Upper lobe of left lung (tissue), 6 donors: ENCODE measurements at regions not wholly inside any gene's neighbourhood (a gene's known extent, or its start where the extent isn't known, plus 50 kb on each side); places are given as distances from the start of the nearest gene placed in this dataset.

Source experiments
- ATAC-seq, 2 donors: fragments of 200-7000 bp; cut with Tn5 transposase; one replicate each; pipeline ENCODE4 v1.9.1; 2022; ENCODE audit warnings: mild to moderate bottlenecking in 2 of 2, moderate library complexity in 2 of 2; ENCODE audit not compliant: low FRiP score in 2 of 2
- DNase-seq, 2 donors: peaks; one replicate each; pipeline ENCODE4 v3.0.0-alpha.2; 2019 to 2020
- H3K27ac ChIP-seq, 4 donors: fragments of 200-600 bp; sonication (generic); one replicate each; pipeline ENCODE4 v1.5.1; 2016 to 2019
- H3K27me3 ChIP-seq, 4 donors: fragments of 200-600 bp; sonication (generic); one replicate each; pipeline ENCODE4 v1.5.1; 2017 to 2019
- H3K36me3 ChIP-seq, 4 donors: fragments of 200-600 bp; sonication (generic); one replicate each; pipeline ENCODE4 v1.5.1; 2016 to 2019
- H3K4me1 ChIP-seq, 4 donors: fragments of 200-600 bp; sonication (generic); one replicate each; pipeline ENCODE4 v1.5.1; 2018 to 2019
- H3K4me3 ChIP-seq, 4 donors: fragments of 200-600 bp; sonication (generic); one replicate each; pipeline ENCODE4 v1.5.1; 2017 to 2019; ENCODE audit warnings: mild to moderate bottlenecking in 2 of 4, moderate library complexity in 1 of 4
- H3K9me3 ChIP-seq, 4 donors: fragments of 200-600 bp; sonication (generic); one replicate each; pipeline ENCODE4 v1.5.1; 2018 to 2019
- EP300 ChIP-seq, 4 donors: sonication (generic); formaldehyde crosslinking; IDR thresholded peaks; one replicate each; pipeline ENCODE4 v1.5.1; 2017; ENCODE audit warnings: antibody characterized with exemption in 4 of 4, control low read depth in 2 of 4
- POLR2A ChIP-seq, 4 donors: fragments of 450-650 bp; IDR thresholded peaks; one replicate each; pipeline ENCODE4 v1.5.1; 2016 to 2017; ENCODE audit warnings: antibody characterized with exemption in 4 of 4, mild to moderate bottlenecking in 2 of 4
- POLR2AphosphoS5 ChIP-seq, 2 donors: sonication (generic); formaldehyde crosslinking; IDR thresholded peaks; one replicate each; pipeline ENCODE4 v1.5.1; 2017; ENCODE audit warnings: antibody characterized with exemption in 2 of 2
- WGBS, 2 donors: methylation state at CpG; one replicate each; pipeline ENCODE4 v1.1.5; 2017 to 2018; 5-methylcytosine and 5-hydroxymethylcytosine counted together
- TF ChIP-seq, protein P1 (sequence below), 6 experiments: fragments of 450-650 bp in 4 of 6; fragments of 200-600 bp in 2 of 6; sonication (generic) in 2 of 6; IDR thresholded peaks; one replicate each; pipeline ENCODE4 v1.5.1; 2016 to 2019; ENCODE audit warnings: antibody characterized with exemption in 6 of 6
- donor health status: DM: no; HTN: no; CAD: no; lungs with moderate emphysema.
- donor health status: DM: no; HTN: yes; CAD: no; lungs with severe emphysema.

DNA sequence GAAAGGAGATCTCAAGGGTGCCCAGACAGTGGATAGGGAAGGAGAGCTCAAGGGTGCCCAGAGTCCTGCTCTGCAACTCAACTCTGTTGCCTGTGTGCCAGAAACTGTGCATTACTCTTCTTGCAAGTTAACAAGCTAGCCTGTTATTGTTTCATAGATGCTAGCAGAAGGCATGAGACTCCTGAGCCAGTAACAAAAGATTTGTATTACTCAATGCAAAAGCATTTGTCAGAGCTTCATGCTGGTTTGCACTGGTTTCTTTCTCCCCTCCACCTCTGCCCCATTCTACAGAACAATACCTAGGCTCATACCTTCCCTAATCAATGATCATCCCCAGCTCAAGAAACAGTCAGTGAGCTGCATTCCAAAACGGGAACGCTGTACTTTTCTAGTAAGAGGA is 124.5 kb upstream of the NEIL3 start:
- WGBS, 2 donors = 70 to 74% methylated on average over 2 of the region's 2 CpGs
- ATAC-seq = no peak

DNA sequence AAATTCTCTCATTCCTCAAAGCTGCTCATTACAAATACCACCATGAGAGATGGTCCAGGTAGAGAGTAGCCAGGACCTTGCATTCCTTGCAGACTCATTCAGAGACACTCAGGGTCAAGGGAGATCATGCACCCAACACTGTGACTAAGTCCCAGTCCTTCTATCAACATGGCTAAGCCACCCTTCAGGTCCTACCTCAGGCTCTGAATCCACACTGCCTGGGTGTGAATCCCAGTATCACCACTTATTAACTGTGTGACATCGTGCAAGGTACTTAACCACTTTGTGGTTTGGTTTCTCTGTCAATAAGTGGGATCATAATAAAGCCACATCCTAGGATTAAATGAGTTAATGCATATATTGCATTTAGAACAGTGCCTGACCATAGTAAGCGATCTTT is 124.1 kb upstream of the NEIL3 start:
- Histone ChIP-seq H3K27ac (no peak overlapping the region), H3K4me1 (peaks cover 0 to 5% (median 0%) of the 10 kb centered on the region in 4 donors), H3K4me3 (no peak overlapping the region), H3K36me3 (no peaks in the 10 kb centered on the region), H3K27me3 (no peaks in the 10 kb centered on the region), H3K9me3 (no peaks in the 10 kb centered on the region)
- ATAC-seq = no peak
- TF ChIP-seq POLR2A (IDR thresholded peaks at IDR 0.05) (no peak), EP300 (IDR thresholded peaks at IDR 0.05) (no peak), POLR2AphosphoS5 (IDR thresholded peaks at IDR 0.05) (no peak)
- TF ChIP-seq, protein P1, sequence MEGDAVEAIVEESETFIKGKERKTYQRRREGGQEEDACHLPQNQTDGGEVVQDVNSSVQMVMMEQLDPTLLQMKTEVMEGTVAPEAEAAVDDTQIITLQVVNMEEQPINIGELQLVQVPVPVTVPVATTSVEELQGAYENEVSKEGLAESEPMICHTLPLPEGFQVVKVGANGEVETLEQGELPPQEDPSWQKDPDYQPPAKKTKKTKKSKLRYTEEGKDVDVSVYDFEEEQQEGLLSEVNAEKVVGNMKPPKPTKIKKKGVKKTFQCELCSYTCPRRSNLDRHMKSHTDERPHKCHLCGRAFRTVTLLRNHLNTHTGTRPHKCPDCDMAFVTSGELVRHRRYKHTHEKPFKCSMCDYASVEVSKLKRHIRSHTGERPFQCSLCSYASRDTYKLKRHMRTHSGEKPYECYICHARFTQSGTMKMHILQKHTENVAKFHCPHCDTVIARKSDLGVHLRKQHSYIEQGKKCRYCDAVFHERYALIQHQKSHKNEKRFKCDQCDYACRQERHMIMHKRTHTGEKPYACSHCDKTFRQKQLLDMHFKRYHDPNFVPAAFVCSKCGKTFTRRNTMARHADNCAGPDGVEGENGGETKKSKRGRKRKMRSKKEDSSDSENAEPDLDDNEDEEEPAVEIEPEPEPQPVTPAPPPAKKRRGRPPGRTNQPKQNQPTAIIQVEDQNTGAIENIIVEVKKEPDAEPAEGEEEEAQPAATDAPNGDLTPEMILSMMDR (IDR thresholded peaks at IDR 0.05) = no peak
- WGBS, 2 donors = 73 to 81% methylated on average over 2 of the region's 2 CpGs
- no peak for DNase-seq

More for the DNA sequence above, 124.5 kb upstream of the NEIL3 start:
- TF ChIP-seq POLR2AphosphoS5 (IDR thresholded peaks at IDR 0.05) (no peak), EP300 (IDR thresholded peaks at IDR 0.05) (no peak), POLR2A (IDR thresholded peaks at IDR 0.05) (no peak)
- TF ChIP-seq, protein P1 (IDR thresholded peaks at IDR 0.05) = no peak
- DNase-seq = no peak
- Histone ChIP-seq H3K4me3 (no peak overlapping the region), H3K36me3 (no peaks in the 10 kb centered on the region), H3K27me3 (no peaks in the 10 kb centered on the region), H3K4me1 (peaks cover 0 to 5% (median 0%) of the 10 kb centered on the region in 4 donors), H3K9me3 (no peaks in the 10 kb centered on the region), H3K27ac (no peak overlapping the region)

DNA sequence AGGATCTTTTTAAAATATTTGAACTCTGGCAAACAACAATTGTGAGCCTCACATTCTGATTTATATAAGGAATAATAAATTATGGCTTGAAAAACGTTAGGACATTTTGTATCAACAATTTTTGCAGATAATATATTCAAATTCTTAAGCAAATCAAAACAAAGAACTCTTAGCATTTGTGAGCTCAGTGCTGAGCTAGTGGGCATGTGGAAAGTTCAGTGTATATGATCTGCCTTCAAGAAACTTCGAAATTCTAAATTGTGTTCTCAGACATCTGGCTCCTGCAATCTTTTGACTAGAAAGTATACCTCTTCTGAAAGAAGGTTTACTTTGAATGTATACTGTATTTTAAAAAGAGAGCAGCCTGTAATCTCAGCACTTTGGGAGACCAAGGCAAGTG is 122.3 kb upstream of the NEIL3 start:
- WGBS, 2 donors = 56 to 61% methylated on average over 2 of the region's 2 CpGs
- DNase-seq = no peak
- Histone ChIP-seq H3K27ac (no peak overlapping the region), H3K4me3 (no peak overlapping the region), H3K4me1 (peaks cover 0 to 1% (median 0%) of the 10 kb centered on the region in 4 donors), H3K9me3 (no peaks in the 10 kb centered on the region), H3K36me3 (no peaks in the 10 kb centered on the region), H3K27me3 (no peaks in the 10 kb centered on the region)
- no peak for ATAC-seq
- TF ChIP-seq, protein P1 (IDR thresholded peaks at IDR 0.05) = no peak
- TF ChIP-seq EP300 (IDR thresholded peaks at IDR 0.05) (no peak), POLR2AphosphoS5 (IDR thresholded peaks at IDR 0.05) (no peak), POLR2A (IDR thresholded peaks at IDR 0.05) (no peak)

DNA sequence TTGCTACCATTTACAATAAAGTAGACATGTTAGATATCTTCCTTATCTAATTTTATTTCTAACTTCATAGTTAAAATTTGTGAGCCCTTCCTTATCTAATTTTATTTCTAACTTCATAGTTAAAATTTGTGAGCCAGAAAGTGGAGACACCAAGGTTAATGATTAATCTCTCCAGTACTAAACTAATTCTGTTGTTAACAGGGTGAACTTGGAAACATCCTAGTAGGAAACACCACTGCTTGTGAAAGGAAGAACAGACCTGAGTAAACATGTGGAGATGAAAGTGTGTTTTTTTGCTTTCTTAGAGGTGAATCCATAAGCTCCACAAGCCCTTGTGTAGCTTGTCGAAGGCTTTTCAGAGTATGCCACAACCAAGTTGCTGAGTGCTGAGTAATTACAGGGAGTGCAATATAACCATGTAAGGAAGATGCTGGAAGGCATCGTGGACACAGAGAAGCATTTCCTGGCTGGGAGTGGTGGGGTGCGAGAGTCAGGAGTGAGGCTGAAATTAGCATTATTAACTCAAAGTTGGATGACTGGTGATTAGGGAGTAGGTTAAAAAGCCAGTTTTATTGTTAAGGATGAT is 118.6 kb upstream of the NEIL3 start:
- WGBS, 2 donors = 46 to 54% methylated on average over 3 of the region's 3 CpGs
- DNase-seq = no peak
- Histone ChIP-seq H3K27ac (no peak overlapping the region), H3K36me3 (no peaks in the 10 kb centered on the region), H3K9me3 (no peaks in the 10 kb centered on the region), H3K27me3 (no peaks in the 10 kb centered on the region), H3K4me3 (no peak overlapping the region), H3K4me1 (no peaks in the 10 kb centered on the region)
- no peak for ATAC-seq
- TF ChIP-seq POLR2AphosphoS5 (IDR thresholded peaks at IDR 0.05) = no peak
- TF ChIP-seq, protein P1 (IDR thresholded peaks at IDR 0.05) = no peak
- no peak for TF ChIP-seq POLR2A (IDR thresholded peaks at IDR 0.05)
- TF ChIP-seq EP300 (IDR thresholded peaks at IDR 0.05) = no peak

DNA sequence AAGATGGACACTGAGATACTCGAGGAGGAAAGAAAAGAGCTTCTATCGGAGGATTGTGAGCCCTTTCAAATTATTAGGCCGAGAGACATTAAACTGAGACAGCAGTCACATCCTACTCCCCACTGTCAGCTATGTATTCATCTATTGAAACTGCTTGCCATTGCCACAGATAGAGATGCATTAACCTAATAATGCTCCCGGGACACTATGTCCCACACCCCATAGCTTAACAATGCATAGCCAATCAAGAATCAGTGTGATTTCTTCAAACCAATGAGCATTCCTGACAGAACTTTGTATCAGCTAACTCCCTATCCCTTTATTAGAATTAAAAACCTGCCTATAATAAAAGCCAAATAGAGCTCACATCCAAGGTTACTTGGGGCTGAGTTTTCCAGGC is 118.1 kb upstream of the NEIL3 start:
- WGBS, 2 donors = 68 to 69% methylated on average over 4 of the region's 4 CpGs
- no peak overlapping the region for H3K4me3 ChIP-seq

More for the DNA sequence above, 118.1 kb upstream of the NEIL3 start:
- TF ChIP-seq, protein P1 (IDR thresholded peaks at IDR 0.05) = no peak
- TF ChIP-seq POLR2AphosphoS5 (IDR thresholded peaks at IDR 0.05) = no peak
- TF ChIP-seq EP300 (IDR thresholded peaks at IDR 0.05) = no peak
- no peak for TF ChIP-seq POLR2A (IDR thresholded peaks at IDR 0.05)
- Histone ChIP-seq H3K36me3 (no peaks in the 10 kb centered on the region), H3K4me1 (no peaks in the 10 kb centered on the region), H3K27me3 (no peaks in the 10 kb centered on the region), H3K9me3 (no peaks in the 10 kb centered on the region), H3K27ac (no peak overlapping the region)
- no peak for DNase-seq
- ATAC-seq = no peak
